RPMI7951 (cell line): ENCODE measurements at regions not wholly inside any gene's neighbourhood (a gene's known extent, or its start where the extent isn't known, plus 50 kb on each side); places are given as distances from the start of the nearest gene placed in this dataset.
A peak's percentile ranks its signal among the peaks of the same experiment; 100 is the strongest.
"Not testable (repeated sequence)": the region's sequence is repeated elsewhere in the genome, so short reads cannot be mapped to it uniquely, and the experiment has no call there.

Experiments
- DNase-seq: peaks from one replicate; pipeline ENCODE4 v3.0.0-alpha.2; 2012; ENCODE audit warnings: low read depth

- DNase-seq = not testable (repeated sequence)
These were observed 435.8 kb downstream of the SHISA9 start for GRCh38 chr16:13336907-13337881.

DNA sequence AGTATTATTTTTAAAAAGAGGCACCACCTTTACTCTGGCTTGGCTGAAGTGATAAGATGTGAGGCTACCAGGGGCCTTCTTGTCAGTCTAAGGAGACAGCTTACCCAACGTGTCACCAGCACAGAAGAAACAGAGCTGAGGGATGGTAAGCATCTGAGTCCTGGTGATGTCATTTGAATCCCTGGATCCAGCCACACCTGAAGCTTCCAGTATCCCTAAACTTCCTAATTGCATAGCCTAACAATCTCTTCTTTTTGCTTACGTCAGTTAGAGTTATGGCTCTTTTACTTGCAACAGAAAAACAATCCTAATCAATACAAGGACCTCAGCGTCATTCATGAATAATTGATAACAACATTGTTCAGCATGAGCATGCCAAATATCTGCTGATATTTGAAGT is 436.6 kb downstream of the SHISA9 start:
- no peak for DNase-seq

- DNase-seq = no peak
These were observed 441.3 kb downstream of the SHISA9 start for GRCh38 chr16:13342675-13343074.

- no peak for DNase-seq
These were observed 442.6 kb downstream of the SHISA9 start for GRCh38 chr16:13344001-13344400.

DNA sequence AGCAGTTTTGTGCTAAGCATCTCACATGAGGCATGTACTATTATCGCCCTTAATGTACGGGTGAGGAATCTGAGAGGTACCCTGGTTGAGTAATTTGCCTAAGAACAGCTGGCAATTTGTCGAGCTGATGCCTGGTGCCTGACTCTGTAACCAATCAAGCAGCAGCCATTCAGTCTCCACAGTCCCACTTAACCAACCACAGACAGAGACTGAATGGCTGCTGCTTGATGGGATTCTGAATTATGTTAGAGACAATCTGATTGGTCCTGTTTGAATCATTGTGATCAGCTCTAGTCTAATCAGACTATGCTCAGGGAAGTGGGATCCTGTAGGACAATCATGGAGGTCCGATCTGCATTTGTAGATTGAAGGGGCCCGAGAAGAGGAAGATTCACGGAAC is 447.0 kb downstream of the SHISA9 start:
- DNase-seq = peak; percentile 14

- DNase-seq = no peak
These were observed 448.6 kb downstream of the SHISA9 start for GRCh38 chr16:13350000-13350399.

GRCh38 chr16:13351181-13351580 is 449.8 kb downstream of the SHISA9 start:
- DNase-seq = no peak

DNA sequence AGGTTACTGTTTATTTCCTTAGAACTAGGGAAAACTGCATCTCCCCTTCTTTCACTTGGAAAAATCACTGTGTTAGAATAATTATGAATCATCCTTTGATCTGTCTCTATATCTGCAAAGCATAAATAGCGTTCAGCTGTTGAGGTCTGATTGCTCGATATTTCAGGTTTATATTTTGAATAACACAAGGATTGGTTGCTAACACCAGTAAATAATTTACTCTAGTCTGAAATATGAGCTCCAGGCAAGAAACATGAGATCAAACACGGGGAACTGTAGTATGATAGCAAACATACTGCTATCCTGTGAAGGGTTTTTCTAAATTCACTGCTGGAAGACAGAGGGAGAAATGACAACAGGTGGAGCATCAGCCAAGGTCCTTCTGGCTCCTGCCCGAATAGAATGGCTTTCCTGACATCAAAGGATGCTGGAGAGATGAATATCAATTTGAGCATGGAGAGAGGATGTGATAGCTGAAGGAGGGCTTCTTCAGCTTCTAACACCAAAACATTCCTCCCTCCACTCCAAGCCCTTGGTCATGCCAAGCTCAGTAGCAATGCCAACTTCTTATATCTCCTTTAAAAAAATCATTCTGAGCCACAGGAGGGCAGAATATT is 450.3 kb downstream of the SHISA9 start:
- no peak for DNase-seq

DNA sequence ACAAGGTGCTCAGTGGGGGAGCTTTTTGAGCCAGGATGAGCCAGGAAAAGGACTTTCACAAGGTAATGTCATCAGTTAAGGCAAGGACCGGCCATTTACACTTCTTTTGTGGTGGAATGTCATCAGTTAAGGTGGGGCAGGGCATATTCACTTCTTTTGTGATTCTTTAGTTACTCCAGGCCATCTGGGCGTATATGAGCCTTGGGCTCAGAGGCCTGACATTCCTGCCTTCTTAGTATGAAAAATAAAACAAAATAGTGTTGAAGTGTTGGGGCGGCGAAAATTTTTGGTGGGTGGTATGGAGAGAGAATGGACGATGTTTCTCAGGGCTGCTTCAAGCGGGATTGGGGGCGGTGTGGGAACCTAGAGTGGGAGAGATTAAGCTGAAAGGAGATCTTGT is 451.4 kb downstream of the SHISA9 start:
- not testable (repeated sequence) for DNase-seq

DNA sequence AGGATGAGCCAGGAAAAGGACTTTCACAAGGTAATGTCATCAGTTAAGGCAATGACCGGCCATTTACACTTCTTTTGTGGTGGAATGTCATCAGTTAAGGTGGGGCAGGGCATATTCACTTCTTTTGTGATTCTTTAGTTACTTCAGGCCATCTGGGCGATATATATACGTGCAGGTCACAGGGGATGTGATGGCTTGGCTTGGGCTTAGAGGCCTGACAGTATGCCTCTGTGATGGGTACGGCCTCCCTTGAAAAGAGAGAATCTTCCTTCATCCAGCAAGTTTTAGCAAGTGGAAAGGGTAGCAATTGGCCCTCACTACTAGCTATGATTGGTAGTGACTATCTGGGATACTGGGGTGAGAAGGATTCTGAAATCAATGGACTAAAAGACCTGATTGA is 456.4 kb downstream of the SHISA9 start:
- DNase-seq = not testable (repeated sequence)

GRCh38 chr16:13359835-13360234 is 458.4 kb downstream of the SHISA9 start:
- DNase-seq = no peak

DNA sequence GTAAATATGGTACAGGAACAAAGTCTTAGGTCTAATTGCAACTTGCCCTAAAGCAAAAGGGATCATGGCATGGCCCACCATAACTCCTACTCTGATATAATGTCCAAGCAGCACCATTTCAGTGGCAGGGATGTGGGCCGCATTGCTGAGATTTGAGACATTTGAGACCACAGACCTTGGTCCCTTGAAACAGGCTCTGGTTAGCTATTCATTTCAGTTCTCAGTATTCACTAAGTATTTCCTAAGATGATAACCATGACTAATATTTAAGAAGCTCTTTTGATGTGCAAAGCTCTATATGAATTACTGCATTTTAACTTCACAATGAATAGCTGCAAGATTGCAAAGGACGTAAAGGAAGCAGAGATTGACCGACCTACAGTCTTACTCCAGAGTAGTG is 471.0 kb downstream of the SHISA9 start:
- no peak for DNase-seq

- no peak for DNase-seq
These were observed 474.8 kb downstream of the SHISA9 start for GRCh38 chr16:13376174-13376573.

DNA sequence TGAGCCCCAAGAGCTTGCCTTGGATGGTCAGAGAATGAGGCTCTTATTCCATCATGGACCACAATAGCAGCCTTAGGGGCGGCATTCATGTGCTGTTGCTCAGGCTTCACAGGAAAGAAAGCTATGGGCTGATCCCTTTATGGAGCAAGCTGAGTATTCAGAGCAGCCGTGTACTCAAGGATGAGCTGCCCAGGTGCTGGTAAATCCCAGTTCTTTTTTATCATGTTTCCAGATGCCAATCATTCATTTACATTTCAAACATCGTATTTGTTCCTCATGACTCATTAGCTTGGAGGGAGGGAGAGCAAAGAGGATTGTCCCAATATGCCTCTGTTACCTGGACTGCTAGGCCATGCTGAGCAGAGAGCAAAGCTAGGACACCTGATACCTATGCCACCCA is 475.7 kb downstream of the SHISA9 start:
- DNase-seq = no peak

GRCh38 chr16:13378151-13378550 is 476.8 kb downstream of the SHISA9 start:
- no peak for DNase-seq

DNA sequence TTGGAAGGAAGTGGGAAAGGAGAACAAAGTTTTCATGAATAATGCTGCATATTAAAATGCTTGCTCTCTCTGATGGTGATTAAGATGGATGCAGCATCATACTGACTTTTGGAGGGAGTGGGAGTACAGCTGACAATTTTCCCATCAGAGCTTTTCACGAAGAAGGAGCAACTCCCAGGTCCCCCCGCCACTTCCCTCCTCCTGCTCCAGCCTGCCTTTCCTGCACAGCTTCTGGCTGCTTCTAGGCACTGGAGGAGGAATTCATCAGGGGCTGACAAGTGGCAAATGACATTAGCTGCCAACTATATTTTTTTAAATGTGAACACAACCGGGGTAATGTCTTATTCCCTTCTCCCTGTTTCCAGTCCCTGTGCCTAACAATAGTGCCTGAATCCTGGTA is 477.9 kb downstream of the SHISA9 start:
- DNase-seq = no peak

DNA sequence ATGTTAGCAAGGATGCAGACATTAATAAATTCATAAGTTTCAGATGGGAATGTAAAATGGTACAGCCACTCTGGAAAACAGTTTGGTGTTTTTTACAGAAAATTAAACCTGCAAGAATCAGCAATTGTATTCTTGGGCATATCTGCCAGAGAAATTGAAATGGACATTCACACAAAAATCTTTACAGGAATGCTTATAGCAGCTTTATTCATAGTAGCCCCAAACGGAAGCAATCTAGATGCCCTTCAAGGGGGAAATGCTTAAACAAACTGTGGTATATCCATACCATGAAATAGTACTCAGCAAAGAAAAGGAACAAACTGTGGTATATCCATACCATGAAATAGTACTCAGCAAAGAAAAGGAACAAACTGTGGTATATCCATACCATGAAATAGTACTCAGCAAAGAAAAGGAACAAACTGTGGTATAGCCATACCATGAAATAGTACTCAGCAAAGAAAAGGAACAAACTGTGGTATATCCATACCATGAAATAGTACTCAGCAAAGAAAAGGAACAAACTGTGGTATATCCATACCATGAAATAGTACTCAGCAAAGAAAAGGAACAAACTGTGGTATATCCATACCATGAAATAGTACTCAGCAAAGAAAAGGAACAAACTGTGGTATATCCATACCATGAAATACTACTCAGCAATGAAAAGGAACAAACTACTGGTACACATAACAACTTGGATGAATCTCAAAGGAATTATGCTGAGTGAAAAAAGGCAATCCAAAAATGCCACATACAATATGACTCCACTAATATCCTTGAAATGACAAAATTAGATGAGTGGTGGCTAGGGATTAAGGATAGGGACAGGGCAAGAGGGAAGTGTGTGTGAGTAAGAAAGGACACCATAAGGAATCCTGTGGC is 484.0 kb downstream of the SHISA9 start:
- not testable (repeated sequence) for DNase-seq

DNA sequence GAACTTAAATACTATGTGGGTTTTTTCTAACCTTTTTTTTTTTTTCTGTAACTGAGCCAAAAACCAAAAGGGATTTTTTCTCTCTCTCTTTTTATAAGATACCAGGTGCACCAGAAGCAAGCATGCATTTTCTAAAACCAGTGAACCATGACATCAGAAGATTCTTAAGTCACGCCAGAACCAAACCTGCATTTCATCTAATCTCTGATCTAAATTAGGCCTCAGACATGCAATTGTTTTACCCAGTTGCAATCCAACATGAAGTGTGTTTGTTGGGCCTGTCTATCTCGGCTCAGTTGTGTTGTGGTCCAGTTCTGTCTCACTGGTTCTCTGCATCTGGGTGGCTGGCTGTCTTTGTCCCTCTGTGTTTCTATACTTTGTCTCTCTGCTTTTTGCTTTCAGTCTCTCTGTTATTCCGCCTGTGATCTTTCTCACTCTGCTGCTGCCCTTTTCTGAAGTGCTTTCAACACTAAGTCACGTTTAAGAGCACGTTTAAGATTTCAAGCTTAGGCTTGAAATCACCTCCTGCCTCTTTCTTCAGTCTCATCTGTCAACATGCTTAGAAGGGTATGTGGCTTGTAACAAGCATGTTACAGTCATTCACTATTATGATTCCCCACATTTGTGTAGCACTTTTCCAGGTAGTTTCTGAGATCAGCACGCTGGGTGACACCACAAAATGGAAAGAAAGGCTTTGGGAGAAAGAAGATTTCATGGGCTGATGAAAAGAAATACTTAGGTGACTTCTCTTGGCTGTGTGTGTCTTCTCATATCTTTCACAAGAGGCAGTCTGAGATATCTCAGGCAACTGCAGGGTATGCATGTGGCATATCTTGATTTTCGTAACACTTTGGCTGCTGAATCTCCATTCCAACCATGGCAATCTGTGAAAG is 488.9 kb downstream of the SHISA9 start:
- no peak for DNase-seq

DNA sequence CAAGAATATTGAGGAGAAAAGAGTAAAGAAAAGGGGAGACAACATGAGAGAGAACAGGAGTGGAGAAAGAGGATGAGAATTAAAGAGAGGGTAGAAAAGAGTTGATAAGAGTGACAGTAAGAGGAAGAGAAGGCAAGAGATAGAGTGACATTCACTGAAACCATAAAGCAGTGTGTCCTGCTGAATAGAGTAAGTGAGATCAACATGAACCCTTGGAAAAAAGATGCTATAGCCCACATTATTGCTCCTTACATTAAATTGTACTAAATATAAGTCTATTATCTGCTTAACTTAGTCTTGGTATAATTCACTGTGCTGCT is 489.5 kb downstream of the SHISA9 start:
- no peak for DNase-seq

DNA sequence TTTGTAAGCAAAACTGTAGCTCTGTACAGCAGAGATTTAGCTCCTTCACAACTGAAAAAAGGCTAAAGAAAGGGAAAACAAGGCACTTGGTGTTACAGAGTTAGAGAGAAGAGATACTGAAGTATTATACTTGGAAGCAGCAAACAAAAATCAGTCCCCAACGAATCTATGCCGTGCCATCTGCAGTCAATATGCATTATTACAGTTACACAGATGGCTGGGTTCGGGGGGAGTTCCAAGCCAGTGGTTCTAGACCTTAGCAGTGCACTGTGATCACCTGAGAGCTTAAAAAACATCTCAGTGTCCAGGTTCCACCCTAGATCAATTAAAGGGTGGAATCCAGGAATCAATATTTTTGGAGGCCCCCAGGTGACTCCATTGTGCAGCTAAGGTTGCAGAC is 489.9 kb downstream of the SHISA9 start:
- no peak for DNase-seq

GRCh38 chr16:13392341-13392740 is 490.9 kb downstream of the SHISA9 start:
- no peak for DNase-seq
